Epithelial cell of proximal tubule (primary cell): ENCODE measurements at regions not wholly inside any gene's neighbourhood (a gene's known extent, or its start where the extent isn't known, plus 50 kb on each side); places are given as distances from the start of the nearest gene placed in this dataset.

Source experiments
- DNase-seq: peaks from one replicate; pipeline ENCODE4 v3.0.0-alpha.2; 2011; ENCODE audit warnings: low read depth
- H3K4me3 ChIP-seq: 2 replicates; pipeline ENCODE4 v1.5.1; 2011; ENCODE audit warnings: low read depth, mild to moderate bottlenecking, low read length
- TF ChIP-seq, protein P1 (sequence below): conservative IDR thresholded peaks from 2 replicates; pipeline ENCODE4 v1.5.1; 2012; ENCODE audit warnings: low read depth, mild to moderate bottlenecking, low read length

GRCh38 chr11:110011595-110011994 is 81.6 kb upstream of the ZC3H12C start:
- DNase-seq: no peak
- H3K4me3 ChIP-seq: no peak overlapping the region
- TF ChIP-seq, protein P1, sequence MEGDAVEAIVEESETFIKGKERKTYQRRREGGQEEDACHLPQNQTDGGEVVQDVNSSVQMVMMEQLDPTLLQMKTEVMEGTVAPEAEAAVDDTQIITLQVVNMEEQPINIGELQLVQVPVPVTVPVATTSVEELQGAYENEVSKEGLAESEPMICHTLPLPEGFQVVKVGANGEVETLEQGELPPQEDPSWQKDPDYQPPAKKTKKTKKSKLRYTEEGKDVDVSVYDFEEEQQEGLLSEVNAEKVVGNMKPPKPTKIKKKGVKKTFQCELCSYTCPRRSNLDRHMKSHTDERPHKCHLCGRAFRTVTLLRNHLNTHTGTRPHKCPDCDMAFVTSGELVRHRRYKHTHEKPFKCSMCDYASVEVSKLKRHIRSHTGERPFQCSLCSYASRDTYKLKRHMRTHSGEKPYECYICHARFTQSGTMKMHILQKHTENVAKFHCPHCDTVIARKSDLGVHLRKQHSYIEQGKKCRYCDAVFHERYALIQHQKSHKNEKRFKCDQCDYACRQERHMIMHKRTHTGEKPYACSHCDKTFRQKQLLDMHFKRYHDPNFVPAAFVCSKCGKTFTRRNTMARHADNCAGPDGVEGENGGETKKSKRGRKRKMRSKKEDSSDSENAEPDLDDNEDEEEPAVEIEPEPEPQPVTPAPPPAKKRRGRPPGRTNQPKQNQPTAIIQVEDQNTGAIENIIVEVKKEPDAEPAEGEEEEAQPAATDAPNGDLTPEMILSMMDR: no peak

- no peak for DNase-seq
- TF ChIP-seq, protein P1: no peak
Measured at GRCh38 chr11:110015695-110016094, 77.5 kb upstream of the ZC3H12C start.

DNA sequence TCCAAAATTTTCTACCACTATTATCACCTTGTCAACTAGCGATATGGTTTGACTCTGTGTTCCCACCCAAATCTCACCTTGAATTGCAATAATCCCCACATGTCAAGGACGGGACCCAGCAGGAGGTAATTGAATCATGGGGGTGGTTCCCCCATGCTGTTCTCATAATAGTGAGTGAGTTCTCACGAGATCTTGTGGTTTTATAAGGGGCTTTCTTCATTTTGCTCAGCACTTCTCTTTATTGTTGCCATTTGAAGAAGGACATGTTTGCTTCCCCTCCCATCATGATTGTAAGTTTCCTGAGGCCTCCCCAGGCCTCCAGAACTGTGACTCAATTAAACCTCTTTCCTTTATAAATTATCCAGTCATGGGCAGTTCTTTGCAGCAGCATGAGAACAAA is 73.5 kb upstream of the ZC3H12C start:
- TF ChIP-seq, protein P1: no peak
- DNase-seq: no peak
- H3K4me3 ChIP-seq: no peak overlapping the region

More at GRCh38 chr11:110015695-110016094, 77.5 kb upstream of the ZC3H12C start:
- no peak overlapping the region for H3K4me3 ChIP-seq

DNA sequence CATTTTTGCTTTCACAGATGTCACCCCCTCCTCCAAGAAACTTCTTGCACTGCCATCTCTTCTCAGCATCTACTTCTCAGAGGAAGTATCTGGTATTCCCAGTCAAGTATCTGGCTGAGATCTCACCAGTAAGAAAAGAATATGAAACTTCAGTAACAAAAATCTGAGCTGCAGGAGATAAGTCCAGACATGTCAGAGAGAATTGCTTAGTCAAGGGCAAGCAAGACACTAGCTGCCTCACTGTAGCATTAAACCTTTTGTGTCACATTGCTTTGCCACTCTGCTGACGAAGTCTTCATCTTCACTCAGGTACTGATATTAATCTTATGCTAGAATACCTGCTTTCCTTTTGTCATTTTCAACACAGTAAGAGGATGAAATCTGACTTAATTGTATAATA is 70.6 kb upstream of the ZC3H12C start:
- H3K4me3 ChIP-seq: no peak overlapping the region
- no peak for DNase-seq

DNA sequence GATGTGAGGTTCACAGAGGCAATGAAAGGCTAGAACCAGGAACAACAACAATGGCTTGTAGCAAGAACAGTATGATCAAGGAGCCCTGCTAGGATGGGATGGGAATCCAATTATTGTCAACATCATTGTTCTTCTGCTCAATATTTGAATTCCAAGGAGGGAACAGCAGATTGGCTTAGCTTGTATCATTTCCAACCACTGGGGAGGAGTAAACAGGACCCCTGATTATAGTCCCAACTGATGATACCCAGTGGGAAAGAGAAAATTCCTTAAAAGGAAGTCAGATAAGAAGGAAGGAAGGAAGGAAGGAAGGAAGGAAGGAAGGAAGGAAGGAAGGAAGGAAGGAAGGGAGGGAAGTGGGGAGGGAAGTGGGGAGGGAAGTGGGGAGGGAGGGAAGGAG is 69.5 kb upstream of the ZC3H12C start:
- no peak overlapping the region for H3K4me3 ChIP-seq
- DNase-seq: no peak

More for the DNA sequence above, 70.6 kb upstream of the ZC3H12C start:
- TF ChIP-seq, protein P1: no peak

DNA sequence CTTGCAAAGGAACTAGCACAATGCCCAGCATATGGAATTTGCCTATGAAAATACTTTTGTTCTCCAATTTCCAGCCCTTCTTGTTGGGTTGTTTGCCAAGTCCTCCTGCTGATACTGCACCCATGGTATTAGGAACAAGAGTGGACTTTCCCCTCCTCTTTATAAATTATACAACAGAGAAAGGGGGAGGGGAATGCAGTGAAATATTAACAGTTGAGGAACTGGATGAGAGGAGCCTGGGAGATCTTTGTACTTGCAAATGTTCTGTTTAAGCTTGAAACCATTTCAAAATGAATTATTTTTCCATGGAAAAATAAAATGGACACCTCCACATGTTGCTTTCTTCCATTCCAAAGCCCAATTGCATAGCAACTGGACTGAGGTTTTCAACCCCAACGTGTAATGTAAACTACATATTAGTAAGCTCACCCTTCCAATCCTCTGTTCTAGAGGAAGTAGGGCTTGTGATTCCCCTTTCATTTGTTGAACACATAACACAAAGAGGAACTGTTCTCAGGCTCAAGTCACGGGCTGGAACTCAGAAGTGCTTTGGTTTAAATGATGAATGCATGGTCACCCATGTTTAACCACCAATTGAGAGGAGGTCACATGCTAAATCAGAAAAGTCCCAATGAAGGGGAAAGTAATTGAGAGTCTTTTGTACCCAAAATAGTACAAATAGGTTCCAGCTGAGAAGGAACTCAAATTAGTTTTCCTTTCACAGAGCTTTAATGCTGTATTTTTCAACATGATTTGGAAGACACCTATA is 66.2 kb upstream of the ZC3H12C start:
- no peak overlapping the region for H3K4me3 ChIP-seq
- DNase-seq: peak; percentile 76
- TF ChIP-seq, protein P1: no peak

More for the DNA sequence above, 69.5 kb upstream of the ZC3H12C start:
- TF ChIP-seq, protein P1: no peak
